ENCODE measurements at regions not wholly inside any gene's neighbourhood (a gene's known extent, or its start where the extent isn't known, plus 50 kb on each side); places are given as distances from the start of the nearest gene placed in this dataset.

- TF ChIP-seq, protein P1, sequence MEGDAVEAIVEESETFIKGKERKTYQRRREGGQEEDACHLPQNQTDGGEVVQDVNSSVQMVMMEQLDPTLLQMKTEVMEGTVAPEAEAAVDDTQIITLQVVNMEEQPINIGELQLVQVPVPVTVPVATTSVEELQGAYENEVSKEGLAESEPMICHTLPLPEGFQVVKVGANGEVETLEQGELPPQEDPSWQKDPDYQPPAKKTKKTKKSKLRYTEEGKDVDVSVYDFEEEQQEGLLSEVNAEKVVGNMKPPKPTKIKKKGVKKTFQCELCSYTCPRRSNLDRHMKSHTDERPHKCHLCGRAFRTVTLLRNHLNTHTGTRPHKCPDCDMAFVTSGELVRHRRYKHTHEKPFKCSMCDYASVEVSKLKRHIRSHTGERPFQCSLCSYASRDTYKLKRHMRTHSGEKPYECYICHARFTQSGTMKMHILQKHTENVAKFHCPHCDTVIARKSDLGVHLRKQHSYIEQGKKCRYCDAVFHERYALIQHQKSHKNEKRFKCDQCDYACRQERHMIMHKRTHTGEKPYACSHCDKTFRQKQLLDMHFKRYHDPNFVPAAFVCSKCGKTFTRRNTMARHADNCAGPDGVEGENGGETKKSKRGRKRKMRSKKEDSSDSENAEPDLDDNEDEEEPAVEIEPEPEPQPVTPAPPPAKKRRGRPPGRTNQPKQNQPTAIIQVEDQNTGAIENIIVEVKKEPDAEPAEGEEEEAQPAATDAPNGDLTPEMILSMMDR (IDR thresholded peaks at IDR 0.05; ENCODE audit: low read depth, low read length), result peak; percentile 3
- no peak overlapping the region for H3K4me3 ChIP-seq (ENCODE audit: low read depth, low read length)
- DNase-seq (ENCODE audit: low read depth, low spot score), result no peak
- in situ Hi-C loops (cut with HindIII; ENCODE audit: low sequenced_read_pairs), result no loop called here
Observed at GRCh38 chr10:125217990-125218675, 57.8 kb upstream of the CTBP2 start.

GRCh38 chr10:125216861-125217260 lies 56.5 kb upstream of the CTBP2 start:
- DNase-seq (ENCODE audit: low read depth, low spot score), result no peak
- no peak overlapping the region for H3K4me3 ChIP-seq (ENCODE audit: low read depth, low read length)
- in situ Hi-C loops (cut with HindIII; ENCODE audit: low sequenced_read_pairs), result no loop called here
- TF ChIP-seq, protein P1 (IDR thresholded peaks at IDR 0.05; ENCODE audit: low read depth, low read length), result no peak

- no peak overlapping the region for H3K4me3 ChIP-seq (ENCODE audit: low read depth, low read length)
- no peak for DNase-seq (ENCODE audit: low read depth, low spot score)
- in situ Hi-C loops (cut with HindIII; ENCODE audit: low sequenced_read_pairs), result no loop called here
- TF ChIP-seq, protein P1 (IDR thresholded peaks at IDR 0.05; ENCODE audit: low read depth, low read length), result no peak
Observed at GRCh38 chr10:125216309-125216708, 55.9 kb upstream of the CTBP2 start.

DNA sequence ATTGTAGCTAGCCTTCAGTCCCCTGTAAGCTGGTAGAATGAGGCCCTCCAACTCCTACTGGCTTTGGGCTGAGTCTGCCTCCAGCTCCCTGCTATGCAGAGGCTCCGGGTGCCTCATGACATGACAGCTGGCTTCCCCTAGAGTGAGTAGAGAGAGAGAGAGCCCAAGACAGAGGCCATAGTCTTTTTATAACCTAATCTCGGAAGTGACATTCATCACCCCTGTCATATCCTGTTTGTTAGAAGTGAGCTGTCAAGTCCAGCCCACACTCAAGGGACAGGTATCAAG lies 53.9 kb upstream of the CTBP2 start:
- H3K4me3 ChIP-seq (ENCODE audit: low read depth, low read length), result no peak overlapping the region
- in situ Hi-C loops (cut with HindIII; ENCODE audit: low sequenced_read_pairs), result no loop called here
- no peak for DNase-seq (ENCODE audit: low read depth, low spot score)
- TF ChIP-seq, protein P1 (IDR thresholded peaks at IDR 0.05; ENCODE audit: low read depth, low read length), result no peak

- in situ Hi-C loops (cut with HindIII; ENCODE audit: low sequenced_read_pairs), result no loop called here
- TF ChIP-seq, protein P1 (IDR thresholded peaks at IDR 0.05; ENCODE audit: low read depth, low read length), result no peak
- H3K4me3 ChIP-seq (ENCODE audit: low read depth, low read length), result no peak overlapping the region
- DNase-seq (ENCODE audit: low read depth, low spot score), result no peak
Observed at GRCh38 chr10:125213541-125214282, 53.3 kb upstream of the CTBP2 start.

- in situ Hi-C loops (cut with HindIII; ENCODE audit: low sequenced_read_pairs), result no loop called here
- TF ChIP-seq, protein P1 (IDR thresholded peaks at IDR 0.05; ENCODE audit: low read depth, low read length), result no peak
- no peak for DNase-seq (ENCODE audit: low read depth, low spot score)
- no peak overlapping the region for H3K4me3 ChIP-seq (ENCODE audit: low read depth, low read length)
Observed at GRCh38 chr10:125212150-125212809, 51.9 kb upstream of the CTBP2 start.
